DOHH2 (cell line): ENCODE measurements at regions not wholly inside any gene's neighbourhood (a gene's known extent, or its start where the extent isn't known, plus 50 kb on each side); places are given as distances from the start of the nearest gene placed in this dataset.

Experiments used
- H3F3A ChIP-seq: fragments of 200-600 bp; sonication (generic), shearing (Covaris generic); 2 replicates; pipeline ENCODE4 v1.6.0; 2016; ENCODE audit warnings: antibody characterized with exemption, mild to moderate bottlenecking; ENCODE audit not compliant: control insufficient read depth, insufficient read depth
- H3K27ac ChIP-seq: fragments of 200-600 bp; sonication (generic); 2 replicates; pipeline ENCODE4 v1.5.1; 2014; ENCODE audit warnings: low read depth, mild to moderate bottlenecking, low read length, moderate library complexity
- H3K27me3 ChIP-seq: fragments of 200-600 bp; sonication (generic); 2 replicates; pipeline ENCODE4 v1.6.1; 2014; ENCODE audit warnings: mild to moderate bottlenecking, low read length, mixed read lengths; ENCODE audit not compliant: control insufficient read depth
- H3K36me3 ChIP-seq: fragments of 200-600 bp; sonication (generic); 2 replicates; pipeline ENCODE4 v1.6.1; 2014; ENCODE audit warnings: mild to moderate bottlenecking, low read length, moderate library complexity, mixed read lengths; ENCODE audit not compliant: control insufficient read depth
- H3K4me1 ChIP-seq: fragments of 200-600 bp; sonication (generic); 2 replicates; pipeline ENCODE4 v1.6.1; 2014; ENCODE audit warnings: mild to moderate bottlenecking, low read length, mixed read lengths; ENCODE audit not compliant: control insufficient read depth
- H3K4me2 ChIP-seq: fragments of 200-600 bp; sonication (generic); 2 replicates; pipeline ENCODE4 v1.6.0; 2014; ENCODE audit warnings: mild to moderate bottlenecking, low read length, moderate library complexity
- H3K4me3 ChIP-seq: fragments of 200-600 bp; sonication (generic); 2 replicates; pipeline ENCODE4 v1.5.1; 2014; ENCODE audit warnings: mild to moderate bottlenecking, low read length, mixed read lengths
- H3K79me2 ChIP-seq: fragments of 200-600 bp; sonication (generic); 2 replicates; pipeline ENCODE4 v1.6.1; 2014; ENCODE audit warnings: mild to moderate bottlenecking, low read length, mixed read lengths; ENCODE audit not compliant: control insufficient read depth
- H3K9me2 ChIP-seq: fragments of 200-600 bp; sonication (generic); replicated peaks from 2 replicates; pipeline ENCODE4 v1.6.1; 2014; ENCODE audit warnings: mild to moderate bottlenecking, low read length, mixed read lengths; ENCODE audit not compliant: control insufficient read depth
- H3K9me3 ChIP-seq: fragments of 200-600 bp; sonication (generic); 2 replicates; pipeline ENCODE4 v1.6.1; 2014; ENCODE audit warnings: antibody characterized with exemption, low read length, mixed read lengths; ENCODE audit not compliant: control insufficient read depth, insufficient read depth
- H4K20me1 ChIP-seq: fragments of 200-600 bp; sonication (generic); 2 replicates; pipeline ENCODE4 v1.6.0; 2014; ENCODE audit warnings: low read depth, mild to moderate bottlenecking, antibody characterized with exemption, low read length, moderate library complexity; ENCODE audit not compliant: control insufficient read depth, insufficient read depth
- CTCF ChIP-seq: fragments of 200-600 bp; sonication (generic); IDR thresholded peaks from one replicate; pipeline ENCODE4 v1.5.1; 2014; ENCODE audit warnings: antibody characterized with exemption, mild to moderate bottlenecking, low read depth, low read length; ENCODE audit not compliant: poor library complexity, severe bottlenecking
- EZH2phosphoT487 ChIP-seq: fragments of 200-600 bp; sonication (generic); IDR thresholded peaks from 2 replicates; pipeline ENCODE4 v1.6.1; 2017; ENCODE audit warnings: borderline replicate concordance, mild to moderate bottlenecking, antibody characterized with exemption, low read length, moderate library complexity, mixed read lengths

- no peaks in the 10 kb centered on the region for H3F3A ChIP-seq
- no peak overlapping the region for H3K27ac ChIP-seq
- no peaks in the 10 kb centered on the region for H3K9me2 ChIP-seq
- H3K4me3 ChIP-seq, result no peak overlapping the region
- H4K20me1 ChIP-seq, result no peaks in the 10 kb centered on the region
- no peaks in the 10 kb centered on the region for H3K9me3 ChIP-seq
- no peaks in the 10 kb centered on the region for H3K79me2 ChIP-seq
- no peaks in the 10 kb centered on the region for H3K27me3 ChIP-seq
- H3K36me3 ChIP-seq, result no peaks in the 10 kb centered on the region
- H3K4me1 ChIP-seq, result no peaks in the 10 kb centered on the region
- H3K4me2 ChIP-seq, result no peak overlapping the region
- no peak for TF ChIP-seq CTCF
- no peak for TF ChIP-seq EZH2phosphoT487
Observed at GRCh38 chr1:214946615-214947014, 135.9 kb upstream of the KCNK2 start.

- Histone ChIP-seq H3K79me2 (no peaks in the 10 kb centered on the region), H3K27me3 (no peaks in the 10 kb centered on the region), H3K4me3 (no peak overlapping the region), H3K27ac (no peak overlapping the region), H3K9me2 (no peaks in the 10 kb centered on the region), H3K4me2 (no peak overlapping the region), H3K9me3 (no peaks in the 10 kb centered on the region), H4K20me1 (no peaks in the 10 kb centered on the region), H3K36me3 (no peaks in the 10 kb centered on the region), H3F3A (no peaks in the 10 kb centered on the region), H3K4me1 (no peaks in the 10 kb centered on the region)
- TF ChIP-seq EZH2phosphoT487 (no peak), CTCF (no peak)
Observed at GRCh38 chr1:214952648-214953047, 129.9 kb upstream of the KCNK2 start.

GRCh38 chr1:214953901-214954616 is 128.5 kb upstream of the KCNK2 start:
- TF ChIP-seq EZH2phosphoT487, result no peak
- no peak for TF ChIP-seq CTCF
- H3K4me2 ChIP-seq, result no peak overlapping the region
- H3K9me3 ChIP-seq, result no peaks in the 10 kb centered on the region
- no peaks in the 10 kb centered on the region for H3K9me2 ChIP-seq
- no peaks in the 10 kb centered on the region for H3K27me3 ChIP-seq
- no peaks in the 10 kb centered on the region for H3K4me1 ChIP-seq
- no peak overlapping the region for H3K27ac ChIP-seq
- no peaks in the 10 kb centered on the region for H4K20me1 ChIP-seq
- no peaks in the 10 kb centered on the region for H3F3A ChIP-seq
- no peaks in the 10 kb centered on the region for H3K36me3 ChIP-seq
- no peaks in the 10 kb centered on the region for H3K79me2 ChIP-seq
- H3K4me3 ChIP-seq, result no peak overlapping the region

GRCh38 chr1:214954617-214954949 is 128.0 kb upstream of the KCNK2 start:
- TF ChIP-seq CTCF (no peak), EZH2phosphoT487 (no peak)
- Histone ChIP-seq H3K9me2 (no peaks in the 10 kb centered on the region), H3K9me3 (no peaks in the 10 kb centered on the region), H3K36me3 (no peaks in the 10 kb centered on the region), H3F3A (no peaks in the 10 kb centered on the region), H3K4me1 (no peaks in the 10 kb centered on the region), H3K27ac (no peak overlapping the region), H3K79me2 (no peaks in the 10 kb centered on the region), H4K20me1 (no peaks in the 10 kb centered on the region), H3K4me3 (no peak overlapping the region), H3K27me3 (no peaks in the 10 kb centered on the region), H3K4me2 (no peak overlapping the region)
